Activated CD8-positive, alpha-beta memory T cell treated with anti-CD3 and anti-CD28 coated beads for 24 hours (primary cell): ENCODE measurements at regions not wholly inside any gene's neighbourhood (a gene's known extent, or its start where the extent isn't known, plus 50 kb on each side); places are given as distances from the start of the nearest gene placed in this dataset.

Experiments
- DNase-seq: peaks from one replicate; pipeline ENCODE4 v3.0.0-alpha.2; 2020

DNA sequence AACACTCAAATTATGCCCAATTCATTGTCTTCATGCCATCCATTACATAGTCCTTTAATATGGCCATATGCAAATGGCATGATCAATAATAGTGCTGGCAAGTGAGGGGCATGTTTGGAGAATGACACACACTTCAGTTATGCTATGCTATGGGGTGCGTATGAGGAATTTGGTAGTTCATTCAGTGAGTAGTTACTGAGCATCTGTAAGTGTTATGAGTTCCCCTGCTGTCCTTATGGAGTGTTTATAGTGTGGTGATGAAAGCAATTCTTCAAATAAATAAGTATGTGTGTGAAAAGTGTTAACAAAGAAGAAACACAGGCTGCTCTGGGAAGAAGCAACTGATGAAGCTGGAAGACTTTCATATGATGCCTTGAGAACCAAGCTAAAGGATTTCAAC is 383.7 kb upstream of the SLC14A2 start:
- no peak for DNase-seq

DNA sequence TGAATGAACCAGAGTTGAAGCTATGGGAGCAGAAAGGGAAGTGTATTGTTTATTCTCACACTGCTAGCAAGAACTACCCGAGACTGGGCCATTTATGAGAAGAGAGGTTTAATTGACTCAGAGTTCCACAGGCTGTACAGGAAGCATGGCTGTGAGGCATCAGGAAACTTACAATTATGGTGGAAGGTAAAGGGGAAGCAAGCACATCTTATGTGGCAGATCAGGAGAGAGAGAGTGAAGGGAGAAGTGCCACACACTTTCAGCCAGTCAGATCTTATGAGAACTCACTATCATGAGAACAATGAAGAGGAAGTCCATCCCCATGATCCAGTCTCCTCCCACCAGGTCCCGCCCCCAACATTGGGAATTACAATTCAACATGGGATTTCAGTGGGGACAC is 383.2 kb upstream of the SLC14A2 start:
- no peak for DNase-seq

GRCh38 chr18:45236676-45237075 is 378.6 kb upstream of the SLC14A2 start:
- DNase-seq = no peak

- DNase-seq = no peak
Measured at GRCh38 chr18:45237343-45238098, 377.8 kb upstream of the SLC14A2 start.

DNA sequence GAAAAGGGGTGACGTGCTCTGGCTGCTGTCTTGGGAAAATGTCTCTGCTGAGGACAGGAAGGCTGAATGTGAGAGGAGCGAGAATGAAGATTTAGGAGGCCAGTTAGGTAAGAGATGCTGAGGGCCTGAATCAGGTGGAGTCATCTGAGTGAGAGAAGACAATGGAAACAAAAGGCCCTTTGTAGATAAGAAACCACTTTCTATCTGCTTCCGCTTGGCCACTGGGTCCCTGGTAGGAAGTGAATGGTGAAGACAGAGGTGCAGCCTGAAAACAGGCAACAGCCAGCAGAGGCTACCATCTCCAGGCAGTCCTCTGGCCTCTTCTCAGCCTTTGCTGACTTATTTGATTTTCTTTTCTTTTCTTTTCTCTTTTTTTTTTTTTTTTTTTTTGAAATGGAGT is 374.0 kb upstream of the SLC14A2 start:
- DNase-seq = no peak

DNA sequence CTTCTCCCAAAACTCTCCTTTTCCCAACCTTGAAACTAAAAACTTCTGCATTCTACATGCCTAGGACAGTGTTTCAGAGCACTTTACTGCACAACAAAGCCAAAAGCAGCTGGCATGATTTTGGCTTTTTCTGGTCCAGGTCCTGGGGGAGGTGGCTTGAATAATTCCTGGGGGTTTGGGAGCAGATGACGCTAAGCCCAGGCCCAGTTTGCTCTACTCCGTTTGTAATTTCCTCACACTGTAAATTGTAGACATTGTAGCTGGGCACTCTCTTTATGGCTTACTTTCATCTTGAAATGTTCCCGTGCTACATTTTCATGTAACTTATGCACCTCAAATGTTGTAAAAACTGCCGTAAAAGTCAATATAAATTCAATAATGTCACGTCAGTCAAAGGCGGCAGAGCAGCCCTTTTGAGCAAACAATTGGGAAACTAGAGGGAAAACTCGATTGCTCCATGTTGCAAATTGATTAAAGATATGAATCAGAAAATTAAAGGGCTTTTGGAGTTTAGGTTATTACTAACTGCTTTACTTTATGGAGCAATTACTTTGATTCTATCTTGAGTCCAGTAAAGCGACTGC is 373.2 kb upstream of the SLC14A2 start:
- DNase-seq = no peak

DNA sequence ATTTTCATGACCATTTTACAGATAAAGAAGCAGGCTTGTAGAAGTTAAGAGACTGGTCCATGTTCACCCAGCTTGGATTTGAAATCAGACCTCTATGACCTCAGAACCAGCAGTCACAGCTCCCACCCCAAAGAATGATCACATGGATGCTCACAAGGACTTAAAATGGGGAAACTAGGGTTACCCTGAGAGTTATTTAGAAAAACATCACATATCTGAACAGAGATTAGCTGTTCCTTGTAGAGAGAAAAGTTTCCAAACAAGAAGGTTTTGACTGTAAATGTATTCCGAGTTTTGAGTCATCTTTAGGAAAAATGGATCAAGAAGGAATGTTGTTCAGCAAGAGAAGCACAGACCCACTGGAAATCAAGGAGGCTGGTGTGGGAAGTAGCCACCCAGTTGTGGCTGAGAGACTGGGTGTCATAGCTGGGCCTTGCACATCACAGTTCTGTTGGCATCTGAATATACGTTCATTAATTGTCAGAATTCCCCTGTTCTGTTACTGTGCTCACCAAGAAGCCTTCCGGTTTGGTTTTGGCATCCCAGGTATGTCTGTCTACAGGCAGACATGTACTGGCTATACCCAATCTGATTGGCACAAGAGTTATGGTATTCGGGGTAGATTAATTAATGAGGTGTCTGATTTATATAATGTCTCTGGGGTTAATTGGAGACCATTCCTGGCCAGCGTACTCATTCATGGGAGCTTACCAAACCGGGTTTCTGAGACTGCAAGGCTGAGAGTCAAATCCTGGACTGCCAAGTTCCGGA is 371.8 kb upstream of the SLC14A2 start:
- no peak for DNase-seq

DNA sequence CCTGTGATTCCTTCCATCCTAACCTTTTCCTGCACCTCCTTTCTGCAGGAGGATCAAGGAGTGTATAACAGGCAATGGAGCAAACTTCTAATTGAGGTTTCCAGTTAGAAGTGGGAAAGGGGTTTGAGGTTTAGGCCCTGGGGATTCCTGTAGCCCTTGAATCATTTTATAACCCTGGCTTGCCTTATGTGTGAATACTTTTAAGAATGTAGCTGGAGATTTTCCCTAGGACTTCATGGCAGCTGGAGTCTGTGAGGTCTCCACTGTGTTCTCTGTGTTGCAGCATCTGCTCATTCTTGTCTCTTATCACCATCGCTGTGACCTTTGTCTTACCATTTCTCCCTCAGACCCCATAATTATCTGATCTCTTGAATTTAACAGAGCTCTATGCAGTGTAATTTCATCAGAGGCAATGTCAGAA is 370.2 kb upstream of the SLC14A2 start:
- DNase-seq = no peak

GRCh38 chr18:45248240-45248903 is 366.9 kb upstream of the SLC14A2 start:
- no peak for DNase-seq

DNA sequence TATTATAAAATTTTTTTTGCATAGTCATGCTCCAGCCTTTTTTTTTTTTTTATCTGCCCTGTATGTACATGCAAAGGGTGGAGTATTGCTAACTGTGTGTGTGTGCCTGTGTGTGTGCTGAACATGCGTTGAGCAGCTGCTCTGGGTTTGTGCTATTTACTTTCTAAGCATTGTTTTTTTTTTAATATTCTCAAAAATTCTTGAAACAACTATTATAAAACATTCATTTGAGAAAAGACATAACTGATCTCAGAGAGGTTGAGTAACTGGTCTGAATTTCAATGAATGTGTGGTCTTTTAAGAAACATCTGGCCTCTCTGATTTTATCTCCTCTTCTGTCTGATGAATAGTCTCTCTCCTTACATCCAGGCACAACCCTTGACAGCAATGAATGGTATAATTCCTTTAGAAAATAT is 366.0 kb upstream of the SLC14A2 start:
- DNase-seq = no peak

DNA sequence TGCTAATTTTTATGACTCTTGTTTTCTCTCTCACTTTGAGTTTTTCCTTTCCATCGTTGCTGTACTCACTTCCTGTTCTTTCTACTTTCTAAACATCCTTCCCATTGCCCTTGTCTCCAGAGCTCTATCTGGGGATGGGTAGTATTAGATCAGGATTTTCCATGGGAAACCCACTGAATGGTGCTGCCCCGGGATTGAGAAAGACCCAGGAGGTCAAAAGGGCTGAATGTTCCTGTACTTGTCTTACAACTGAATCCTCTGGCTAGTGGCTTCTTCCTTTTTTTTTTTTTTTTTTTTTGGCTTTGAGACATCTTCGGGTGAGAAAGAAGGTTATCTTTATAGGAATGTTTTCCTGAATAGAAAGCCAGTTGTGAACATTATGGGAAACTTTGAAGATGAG is 364.8 kb upstream of the SLC14A2 start:
- DNase-seq = no peak

DNA sequence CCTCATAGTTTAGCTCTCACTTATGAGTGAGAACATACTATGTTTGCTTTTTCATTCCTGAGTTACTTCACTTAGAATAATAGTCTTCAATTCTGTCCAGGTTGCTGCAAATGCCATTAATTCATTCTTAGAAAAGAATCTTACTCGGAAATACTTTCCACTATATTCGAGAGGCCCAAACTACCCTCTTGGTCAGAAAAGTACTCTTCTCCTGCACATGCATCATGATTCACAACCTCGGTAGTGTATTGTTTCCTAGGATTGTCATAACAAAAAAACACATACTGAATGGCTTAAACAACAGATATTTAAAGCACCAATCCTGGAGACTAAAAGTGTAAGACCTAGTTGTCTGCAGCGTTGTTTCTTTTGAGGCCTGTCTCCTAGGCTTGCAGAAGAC is 364.0 kb upstream of the SLC14A2 start:
- DNase-seq = no peak

- no peak for DNase-seq
Measured at GRCh38 chr18:45252474-45252873, 362.8 kb upstream of the SLC14A2 start.

DNA sequence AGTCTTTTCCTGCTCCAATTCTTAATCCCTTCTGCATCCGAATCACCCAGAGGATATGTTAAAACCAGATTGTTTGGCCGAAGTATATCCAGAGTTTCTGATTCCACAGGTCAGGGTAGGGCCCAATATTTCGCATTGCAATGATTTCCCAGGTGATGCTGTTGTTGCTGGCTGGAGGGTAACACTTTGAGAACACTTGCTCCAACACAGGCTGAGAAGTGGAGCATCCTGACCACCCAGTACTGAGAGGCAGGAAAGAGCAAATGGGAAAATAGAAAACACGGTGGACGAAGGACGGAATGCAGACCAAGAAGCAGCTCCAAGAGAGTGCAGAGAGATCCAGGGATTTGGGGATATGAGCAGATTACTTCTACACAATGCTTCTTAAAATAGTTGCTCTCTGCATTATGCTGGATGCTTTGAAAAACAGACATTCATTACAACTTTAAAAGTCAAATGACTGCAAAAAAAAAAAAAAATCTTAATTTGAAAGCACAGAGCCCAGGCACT is 362.2 kb upstream of the SLC14A2 start:
- no peak for DNase-seq

- no peak for DNase-seq
Measured at GRCh38 chr18:45253973-45254708, 361.1 kb upstream of the SLC14A2 start.

GRCh38 chr18:45254709-45255082 is 360.6 kb upstream of the SLC14A2 start:
- no peak for DNase-seq

- no peak for DNase-seq
Measured at GRCh38 chr18:45255197-45255890, 359.9 kb upstream of the SLC14A2 start.

- no peak for DNase-seq
Measured at GRCh38 chr18:45260125-45260524, 355.2 kb upstream of the SLC14A2 start.

DNA sequence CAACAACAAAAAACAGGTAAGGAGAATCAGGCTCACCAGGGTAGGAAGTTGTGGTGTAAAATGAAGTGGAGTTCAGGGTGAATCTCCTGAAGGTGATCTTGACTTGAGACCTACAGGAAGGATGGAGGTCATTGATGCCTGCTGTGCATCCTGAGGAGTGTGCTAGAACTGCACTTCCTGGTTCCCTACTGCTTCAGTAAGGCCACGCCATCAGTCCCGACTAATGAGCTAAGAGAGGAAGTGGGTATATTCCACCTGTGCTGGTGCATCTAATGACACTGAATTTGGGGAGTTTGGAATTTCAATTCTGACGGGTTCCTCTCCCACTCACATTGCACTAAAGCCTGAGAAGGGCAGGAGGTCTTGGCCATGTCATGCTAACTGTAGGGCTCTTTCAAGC is 349.3 kb upstream of the SLC14A2 start:
- no peak for DNase-seq

- DNase-seq = no peak
Measured at GRCh38 chr18:45267622-45268021, 347.7 kb upstream of the SLC14A2 start.

GRCh38 chr18:45268583-45268982 is 346.7 kb upstream of the SLC14A2 start:
- DNase-seq = no peak

GRCh38 chr18:45270289-45270771 is 344.9 kb upstream of the SLC14A2 start:
- DNase-seq = no peak
